AG08395 (cell line): ENCODE measurements at regions not wholly inside any gene's neighbourhood (a gene's known extent, or its start where the extent isn't known, plus 50 kb on each side); places are given as distances from the start of the nearest gene placed in this dataset.

Experiments used
- DNase-seq: peaks from one replicate; pipeline ENCODE4 v3.0.0; 2012; ENCODE audit warnings: mixed read lengths, low spot score

GRCh38 chr4:73001885-73002284, 67.6 kb downstream of the COX18 start:
- no peak for DNase-seq

GRCh38 chr4:72997409-72997808, 72.1 kb downstream of the COX18 start:
- no peak for DNase-seq

- DNase-seq, result no peak
These were observed 74.8 kb downstream of the COX18 start for GRCh38 chr4:72994670-72995069.

- no peak for DNase-seq
These were observed 75.6 kb downstream of the COX18 start for GRCh38 chr4:72993876-72994275.

- no peak for DNase-seq
These were observed 77.6 kb downstream of the COX18 start for GRCh38 chr4:72991873-72992272.

GRCh38 chr4:72987741-72988729, 81.5 kb downstream of the COX18 start:
- no peak for DNase-seq

GRCh38 chr4:72984351-72984750, 85.2 kb downstream of the COX18 start:
- DNase-seq, result no peak

- DNase-seq, result no peak
These were observed 85.8 kb downstream of the COX18 start for GRCh38 chr4:72983709-72984108.

GRCh38 chr4:72977936-72978485, 91.5 kb downstream of the COX18 start:
- DNase-seq, result no peak

GRCh38 chr4:72975488-72975784, 94.1 kb downstream of the COX18 start:
- DNase-seq, result no peak

- no peak for DNase-seq
These were observed 94.6 kb downstream of the COX18 start for GRCh38 chr4:72974694-72975487.

GRCh38 chr4:72971572-72971971, 97.9 kb downstream of the COX18 start:
- peak; percentile 49 for DNase-seq

GRCh38 chr4:72970756-72971155, 98.8 kb downstream of the COX18 start:
- no peak for DNase-seq

GRCh38 chr4:72969976-72970375, 99.5 kb downstream of the COX18 start:
- DNase-seq, result no peak

- DNase-seq, result no peak
These were observed 102.9 kb downstream of the COX18 start for GRCh38 chr4:72966652-72967051.

- DNase-seq, result no peak
These were observed 110.1 kb downstream of the COX18 start for GRCh38 chr4:72959411-72959810.

GRCh38 chr4:72954811-72955210, 114.7 kb downstream of the COX18 start:
- no peak for DNase-seq

- DNase-seq, result no peak
These were observed 115.9 kb downstream of the COX18 start for GRCh38 chr4:72953571-72953970.

- no peak for DNase-seq
These were observed 117.9 kb downstream of the COX18 start for GRCh38 chr4:72951628-72952027.

- DNase-seq, result no peak
These were observed 118.4 kb downstream of the COX18 start for GRCh38 chr4:72951147-72951546.

GRCh38 chr4:72948080-72948479, 121.4 kb downstream of the COX18 start:
- no peak for DNase-seq

- no peak for DNase-seq
These were observed 123.7 kb downstream of the COX18 start for GRCh38 chr4:72945719-72946336.
